Nephron (organoid): ENCODE measurements at regions not wholly inside any gene's neighbourhood (a gene's known extent, or its start where the extent isn't known, plus 50 kb on each side); places are given as distances from the start of the nearest gene placed in this dataset.
A peak's percentile ranks its signal among the peaks of the same experiment; 100 is the strongest.

Source experiments
- H3K27ac Mint-ChIP-seq, 3 experiments: 2 replicates each; pipeline ENCODE4 v1.8.0; 2020; ENCODE audit warnings: mixed read lengths in 3 of 3, mild to moderate bottlenecking in 2 of 3, moderate library complexity in 1 of 3
- H3K27me3 Mint-ChIP-seq: 2 replicates; pipeline ENCODE4 v1.8.0; 2021; ENCODE audit warnings: low read depth, mild to moderate bottlenecking, moderate library complexity, mixed read lengths
- H3K36me3 Mint-ChIP-seq: 2 replicates; pipeline ENCODE4 v1.8.0; 2020; ENCODE audit warnings: low read depth, mixed read lengths
- H3K4me1 Mint-ChIP-seq: 2 replicates; pipeline ENCODE4 v1.8.0; 2020; ENCODE audit warnings: mixed read lengths
- H3K4me3 Mint-ChIP-seq, 3 experiments: 2 replicates each; pipeline ENCODE4 v1.8.0; 2020; ENCODE audit warnings: mild to moderate bottlenecking in 3 of 3, mixed read lengths in 3 of 3, moderate library complexity in 2 of 3
- H3K9me3 Mint-ChIP-seq: 2 replicates; pipeline ENCODE4 v1.8.0; 2020; ENCODE audit warnings: mixed read lengths
- CTCF ChIP-seq, 3 experiments: fragments of 200-600 bp; sonication (generic); IDR thresholded peaks; one replicate each; pipeline ENCODE4 v1.5.0; 2021; ENCODE audit warnings: antibody characterized with exemption in 3 of 3; ENCODE audit not compliant: unreplicated experiment in 3 of 3

GRCh38 chr3:193809106-193809505 lies 216.1 kb downstream of the OPA1 start:
- TF ChIP-seq CTCF (IDR thresholded peaks at IDR 0.05; ENCODE audit: unreplicated experiment in 3 of 3), result no peak
- Mint-ChIP-seq H3K27me3 (peaks cover 35% of the 10 kb centered on the region), H3K9me3 (no peaks in the 10 kb centered on the region), H3K4me3 (no peak overlapping the region), H3K36me3 (no peaks in the 10 kb centered on the region), H3K4me1 (peaks cover 54% of the 10 kb centered on the region), H3K27ac (peak overlapping the region in 1 of 3 experiments; percentile 4)

- Mint-ChIP-seq H3K4me1 (peaks cover 48% of the 10 kb centered on the region), H3K9me3 (no peaks in the 10 kb centered on the region), H3K27me3 (peaks cover 37% of the 10 kb centered on the region), H3K27ac (peak overlapping the region in 1 of 3 experiments; percentile 13), H3K36me3 (no peaks in the 10 kb centered on the region), H3K4me3 (no peak overlapping the region)
- no peak for TF ChIP-seq CTCF (IDR thresholded peaks at IDR 0.05; ENCODE audit: unreplicated experiment in 3 of 3)
Observed at GRCh38 chr3:193812078-193812725, 219.2 kb downstream of the OPA1 start.

- no peaks in the 10 kb centered on the region for H3K9me3 Mint-ChIP-seq
- H3K36me3 Mint-ChIP-seq, result no peaks in the 10 kb centered on the region
- H3K27me3 Mint-ChIP-seq, result peaks cover 39% of the 10 kb centered on the region
- peak overlapping the region; percentile 39 to 65 (median 50) for H3K27ac Mint-ChIP-seq
- peaks cover 49% of the 10 kb centered on the region for H3K4me1 Mint-ChIP-seq
- no peak for TF ChIP-seq CTCF (IDR thresholded peaks at IDR 0.05; ENCODE audit: unreplicated experiment in 3 of 3)
- H3K4me3 Mint-ChIP-seq, result no peak overlapping the region
Observed at GRCh38 chr3:193812791-193813500, 219.9 kb downstream of the OPA1 start.

GRCh38 chr3:193813501-193813830 lies 220.5 kb downstream of the OPA1 start:
- H3K9me3 Mint-ChIP-seq, result no peaks in the 10 kb centered on the region
- H3K27ac Mint-ChIP-seq, result peak overlapping the region; percentile 39 to 65 (median 50)
- H3K27me3 Mint-ChIP-seq, result peaks cover 39% of the 10 kb centered on the region

GRCh38 chr3:193814166-193814892 lies 221.3 kb downstream of the OPA1 start:
- no peaks in the 10 kb centered on the region for H3K9me3 Mint-ChIP-seq
- peaks cover 39% of the 10 kb centered on the region for H3K27me3 Mint-ChIP-seq
- no peak overlapping the region for H3K4me3 Mint-ChIP-seq
- peaks cover 46% of the 10 kb centered on the region for H3K4me1 Mint-ChIP-seq
- no peak for TF ChIP-seq CTCF (IDR thresholded peaks at IDR 0.05; ENCODE audit: unreplicated experiment in 3 of 3)
- H3K36me3 Mint-ChIP-seq, result no peaks in the 10 kb centered on the region
- H3K27ac Mint-ChIP-seq, result peak overlapping the region; percentile 22 to 73 (median 50)

More at GRCh38 chr3:193813501-193813830, 220.5 kb downstream of the OPA1 start:
- Mint-ChIP-seq H3K4me3 (no peak overlapping the region), H3K4me1 (peaks cover 46% of the 10 kb centered on the region), H3K36me3 (no peaks in the 10 kb centered on the region)
- no peak for TF ChIP-seq CTCF (IDR thresholded peaks at IDR 0.05; ENCODE audit: unreplicated experiment in 3 of 3)
